Psoas muscle (tissue), 7 donors: ENCODE measurements at regions not wholly inside any gene's neighbourhood (a gene's known extent, or its start where the extent isn't known, plus 50 kb on each side); places are given as distances from the start of the nearest gene placed in this dataset.

Experiments used
- ATAC-seq, 4 donors: fragments of 200-7000 bp; cut with Tn5 transposase; one replicate each; pipeline ENCODE4 v1.9.1; 2020; ENCODE audit warnings: moderate library complexity in 3 of 4, mild to moderate bottlenecking in 2 of 4
- DNase-seq, 2 donors: peaks; one replicate each; pipeline ENCODE4 v3.0.0-alpha.2; 2020
- H3K27ac ChIP-seq: fragments of 200-600 bp; one replicate; pipeline ENCODE4 v1.8.0; 2022
- H3K27me3 ChIP-seq, 3 donors: fragments of 200-600 bp in 1 of 3; one replicate each; pipeline versions ENCODE4 v1.6.1 to v1.8.0; 2013 to 2022; ENCODE audit warnings: low read length in 2 of 3, mild to moderate bottlenecking in 2 of 3, moderate library complexity in 1 of 3; ENCODE audit not compliant: insufficient read depth in 3 of 3
- H3K36me3 ChIP-seq, 2 donors: fragments of 200-600 bp in 1 of 2; one replicate each; pipeline versions ENCODE4 v1.6.1 to v1.8.0; 2013 to 2022; ENCODE audit warnings: low read depth in 1 of 2, mild to moderate bottlenecking in 1 of 2, moderate library complexity in 1 of 2; ENCODE audit not compliant: insufficient read depth in 1 of 2
- H3K4me1 ChIP-seq: fragments of 200-600 bp; one replicate; pipeline ENCODE4 v1.8.0; 2022
- H3K4me3 ChIP-seq: fragments of 200-600 bp; one replicate; pipeline ENCODE4 v1.8.0; 2022; ENCODE audit warnings: mild to moderate bottlenecking
- H3K9me3 ChIP-seq: fragments of 200-600 bp; one replicate; pipeline ENCODE4 v1.8.0; 2022
- WGBS, 3 donors: extraction: QIAGEN DNeasy Blood & Tissue Kit; methylation state at CpG; one replicate each; pipeline versions ENCODE4 v1.1.6 to v1.1.7; 2013; 5-methylcytosine and 5-hydroxymethylcytosine counted together
- intact Hi-C, 2 donors: fragments of 100-400 bp; cut with DNase I; formaldehyde crosslinking; loops; one replicate each; pipeline versions ENCODE4 v1.11.0 to v1.14.2; 2022
- TF ChIP-seq, protein P1 (sequence below): fragments of 200-600 bp; IDR thresholded peaks from one replicate; pipeline ENCODE4 v1.8.0; 2022; ENCODE audit warnings: antibody characterized with exemption
- donor health status: healthy with polysubstance abuse.
- donor health status: DM: no; HTN: no; CAD: no; lungs with moderate emphysema.
- donor health status: Bipolar disorder and iron deficiency.
- donor health status: healthy.
- donor health status: DM: yes; HTN: yes; CAD: no.
- donor health status: DM: no; HTN: no; CAD: no.
- donor health status: DM: yes; HTN: yes; CAD: no.

DNA sequence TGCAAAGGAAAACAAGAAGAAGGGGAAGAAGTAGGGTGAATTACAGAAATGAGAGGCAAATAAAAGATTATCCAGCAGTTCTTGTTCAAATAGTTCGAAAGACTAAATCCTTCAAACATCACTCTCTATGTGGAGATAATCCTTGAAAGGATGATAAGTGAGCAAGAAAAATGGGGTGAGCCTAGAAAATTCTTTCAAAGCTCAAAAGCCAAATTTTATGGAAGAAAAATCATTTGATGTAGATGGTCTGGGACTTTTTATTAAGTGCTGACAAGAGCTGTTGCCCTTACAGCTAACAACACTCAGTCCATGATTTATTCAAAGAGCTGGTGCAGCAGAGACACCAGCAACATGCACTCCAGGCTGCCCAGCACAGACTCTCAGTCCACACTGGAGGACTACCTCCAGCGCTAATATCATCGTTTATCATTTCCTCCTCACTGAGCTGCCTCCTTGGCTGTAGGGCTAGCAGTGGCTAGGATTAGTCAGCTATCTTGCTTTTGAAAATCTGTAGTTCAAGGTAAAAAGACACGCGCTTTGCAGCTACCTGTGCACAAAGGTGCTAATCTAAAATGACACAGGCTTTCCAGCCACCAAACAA lies 264.8 kb upstream of the KIF2A start:
- H3K27ac ChIP-seq = no peak overlapping the region
- H3K27me3 ChIP-seq = no peaks in the 10 kb centered on the region
- TF ChIP-seq, protein P1, sequence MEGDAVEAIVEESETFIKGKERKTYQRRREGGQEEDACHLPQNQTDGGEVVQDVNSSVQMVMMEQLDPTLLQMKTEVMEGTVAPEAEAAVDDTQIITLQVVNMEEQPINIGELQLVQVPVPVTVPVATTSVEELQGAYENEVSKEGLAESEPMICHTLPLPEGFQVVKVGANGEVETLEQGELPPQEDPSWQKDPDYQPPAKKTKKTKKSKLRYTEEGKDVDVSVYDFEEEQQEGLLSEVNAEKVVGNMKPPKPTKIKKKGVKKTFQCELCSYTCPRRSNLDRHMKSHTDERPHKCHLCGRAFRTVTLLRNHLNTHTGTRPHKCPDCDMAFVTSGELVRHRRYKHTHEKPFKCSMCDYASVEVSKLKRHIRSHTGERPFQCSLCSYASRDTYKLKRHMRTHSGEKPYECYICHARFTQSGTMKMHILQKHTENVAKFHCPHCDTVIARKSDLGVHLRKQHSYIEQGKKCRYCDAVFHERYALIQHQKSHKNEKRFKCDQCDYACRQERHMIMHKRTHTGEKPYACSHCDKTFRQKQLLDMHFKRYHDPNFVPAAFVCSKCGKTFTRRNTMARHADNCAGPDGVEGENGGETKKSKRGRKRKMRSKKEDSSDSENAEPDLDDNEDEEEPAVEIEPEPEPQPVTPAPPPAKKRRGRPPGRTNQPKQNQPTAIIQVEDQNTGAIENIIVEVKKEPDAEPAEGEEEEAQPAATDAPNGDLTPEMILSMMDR = no peak
- ATAC-seq = no peak
- no peak overlapping the region for H3K4me3 ChIP-seq
- H3K4me1 ChIP-seq = no peaks in the 10 kb centered on the region
- no peaks in the 10 kb centered on the region for H3K36me3 ChIP-seq
- DNase-seq = no peak
- intact Hi-C loops = no loop called here
- H3K9me3 ChIP-seq = peaks cover 6% of the 10 kb centered on the region
- 74 to 76% (median 74%) methylated on average over 5 of the region's 5 CpGs for WGBS, 3 donors

DNA sequence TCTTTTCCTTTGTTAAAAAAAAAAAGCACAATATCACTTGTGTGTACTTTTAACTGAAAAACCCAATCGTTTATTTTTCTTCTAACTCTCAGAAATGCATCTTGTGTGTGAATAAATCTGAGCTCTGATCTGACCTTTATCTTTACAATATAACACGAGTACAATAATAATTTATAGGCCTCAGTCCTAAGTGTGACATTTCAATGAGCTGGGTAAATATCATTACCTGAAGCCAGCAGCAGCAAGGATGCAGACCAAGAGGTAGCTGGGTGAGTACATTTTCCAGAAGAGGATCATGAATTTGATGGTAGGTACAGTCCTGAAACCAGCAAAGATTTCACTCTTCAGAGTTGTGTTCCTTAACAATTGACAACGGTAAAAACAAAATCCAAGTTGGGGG lies 264.0 kb upstream of the KIF2A start:
- ATAC-seq = no peak
- TF ChIP-seq, protein P1 = no peak
- Histone ChIP-seq H3K36me3 (no peaks in the 10 kb centered on the region), H3K4me3 (no peak overlapping the region), H3K27me3 (no peaks in the 10 kb centered on the region), H3K9me3 (peaks cover 6% of the 10 kb centered on the region), H3K4me1 (no peaks in the 10 kb centered on the region), H3K27ac (no peak overlapping the region)
- WGBS, 3 donors = 45 to 53% (median 51%) methylated on average over 3 of the region's 3 CpGs
- no peak for DNase-seq
- intact Hi-C loops = no loop called here

DNA sequence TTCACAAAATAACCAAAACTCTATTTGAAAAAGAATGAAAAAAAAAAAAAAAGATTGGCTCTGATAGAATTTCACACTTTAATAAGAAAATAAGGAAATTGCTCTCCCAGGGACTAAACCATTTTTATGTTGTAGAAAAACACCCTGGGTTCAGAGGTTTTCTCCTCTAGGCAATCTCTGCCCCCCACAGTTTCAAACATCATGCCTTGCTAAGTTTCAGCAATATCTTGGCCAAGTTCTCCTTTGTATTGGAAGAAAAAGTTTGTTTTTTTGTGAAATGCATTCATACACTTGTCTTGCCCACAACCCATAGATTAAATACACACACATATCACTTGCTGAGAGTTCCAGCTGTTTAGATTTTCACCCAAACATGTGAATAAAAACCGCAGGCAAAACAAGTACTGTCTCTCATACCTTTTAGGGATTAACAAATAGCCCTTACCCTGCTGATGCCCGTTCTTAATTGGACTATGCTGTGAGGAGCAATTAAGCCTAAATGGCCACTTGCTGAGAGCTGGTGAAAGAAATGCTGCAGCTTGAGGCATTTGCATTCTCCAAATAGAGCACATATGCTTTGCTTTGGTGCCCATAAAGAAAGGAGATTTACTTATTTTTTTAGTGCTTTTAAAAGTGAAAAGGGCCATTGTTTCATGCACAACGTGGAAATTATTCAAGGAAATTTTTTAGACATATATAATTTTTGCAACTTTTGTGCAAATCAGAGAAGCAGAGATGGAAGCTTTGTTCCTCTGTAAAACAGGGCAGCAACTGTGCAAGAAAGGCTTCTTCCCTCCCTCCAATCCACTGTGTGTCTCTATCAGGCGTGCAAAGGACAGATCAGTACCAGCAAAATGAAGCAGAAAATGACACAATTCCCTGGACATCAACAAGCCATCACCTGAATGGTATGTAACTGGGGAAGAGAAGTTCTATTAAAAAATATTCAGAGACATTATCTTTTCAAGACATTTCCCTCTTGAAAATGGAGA lies 262.4 kb upstream of the KIF2A start:
- TF ChIP-seq, protein P1 = no peak
- Histone ChIP-seq H3K4me3 (no peak overlapping the region), H3K9me3 (peaks cover 6% of the 10 kb centered on the region), H3K27me3 (no peaks in the 10 kb centered on the region), H3K4me1 (no peaks in the 10 kb centered on the region), H3K27ac (no peak overlapping the region), H3K36me3 (no peaks in the 10 kb centered on the region)
- no peak for ATAC-seq
- intact Hi-C loops = no loop called here
- no peak for DNase-seq
- WGBS, 3 donors = 4 to 9% (median 6%) methylated on average over 4 of the region's 4 CpGs

DNA sequence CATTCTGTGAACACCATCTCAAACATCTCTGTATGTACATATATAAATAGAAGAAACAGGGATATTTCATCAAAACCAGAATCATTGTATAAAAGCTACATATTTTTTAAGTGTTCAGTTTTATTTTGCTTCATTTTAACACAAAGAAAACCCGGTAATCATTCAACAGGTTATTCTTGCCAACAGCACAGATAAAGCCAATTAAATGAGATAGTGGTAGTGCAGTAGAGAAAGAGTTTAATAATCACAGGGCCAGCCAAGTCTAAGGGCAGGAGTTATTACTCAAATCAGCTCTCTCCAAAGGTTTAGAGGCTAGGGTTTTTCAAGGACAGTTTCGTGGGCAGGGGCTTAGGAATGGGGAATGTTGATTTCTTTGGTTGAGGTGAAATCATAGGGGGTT lies 261.0 kb upstream of the KIF2A start:
- H3K36me3 ChIP-seq = no peaks in the 10 kb centered on the region
- H3K27me3 ChIP-seq = no peaks in the 10 kb centered on the region
- WGBS, 3 donors = 68 to 69% (median 69%) methylated on average over 2 of the region's 2 CpGs
- H3K4me3 ChIP-seq = no peak overlapping the region
- TF ChIP-seq, protein P1 = no peak
- no peaks in the 10 kb centered on the region for H3K4me1 ChIP-seq
- ATAC-seq (no peak), DNase-seq (no peak)
- no peak overlapping the region for H3K27ac ChIP-seq
- intact Hi-C loops = no loop called here
- peaks cover 6% of the 10 kb centered on the region for H3K9me3 ChIP-seq
